HG03521 (cell line): ENCODE measurements at regions not wholly inside any gene's neighbourhood (a gene's known extent, or its start where the extent isn't known, plus 50 kb on each side); places are given as distances from the start of the nearest gene placed in this dataset.

ENCODE experiments used
- ATAC-seq: cut with Tn5 transposase; IDR thresholded peaks from one replicate; pipeline ENCODE4 v1.9.1; 2021; ENCODE audit warnings: mild to moderate bottlenecking, moderate library complexity; ENCODE audit not compliant: unreplicated experiment

- no peak for ATAC-seq
Measured at GRCh38 chr1:115495111-115495510, 146.7 kb upstream of the VANGL1 start.

GRCh38 chr1:115493834-115494233 lies 147.9 kb upstream of the VANGL1 start:
- no peak for ATAC-seq

DNA sequence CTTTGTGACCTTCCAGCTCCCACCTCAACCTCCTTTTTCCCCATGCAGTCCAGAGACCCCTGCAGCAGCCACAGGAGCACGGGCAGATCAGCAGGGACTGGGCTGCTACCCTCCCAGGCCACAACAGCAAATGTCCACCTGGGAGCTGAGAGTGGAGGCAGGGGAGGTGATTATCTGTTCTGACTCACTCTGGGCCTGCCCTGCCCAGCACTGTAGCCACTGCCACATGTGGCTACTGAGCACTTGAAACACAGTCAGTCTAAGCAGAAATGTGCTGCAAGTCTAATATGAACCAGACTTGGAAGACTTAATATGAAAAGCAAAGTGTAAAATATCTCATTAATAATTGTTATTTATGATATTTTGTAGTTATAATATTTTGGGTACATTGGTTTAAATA lies 148.9 kb upstream of the VANGL1 start:
- ATAC-seq: no peak

- ATAC-seq: no peak
Measured at GRCh38 chr1:115492019-115492595, 149.7 kb upstream of the VANGL1 start.

GRCh38 chr1:115491298-115492018 lies 150.3 kb upstream of the VANGL1 start:
- ATAC-seq: no peak

DNA sequence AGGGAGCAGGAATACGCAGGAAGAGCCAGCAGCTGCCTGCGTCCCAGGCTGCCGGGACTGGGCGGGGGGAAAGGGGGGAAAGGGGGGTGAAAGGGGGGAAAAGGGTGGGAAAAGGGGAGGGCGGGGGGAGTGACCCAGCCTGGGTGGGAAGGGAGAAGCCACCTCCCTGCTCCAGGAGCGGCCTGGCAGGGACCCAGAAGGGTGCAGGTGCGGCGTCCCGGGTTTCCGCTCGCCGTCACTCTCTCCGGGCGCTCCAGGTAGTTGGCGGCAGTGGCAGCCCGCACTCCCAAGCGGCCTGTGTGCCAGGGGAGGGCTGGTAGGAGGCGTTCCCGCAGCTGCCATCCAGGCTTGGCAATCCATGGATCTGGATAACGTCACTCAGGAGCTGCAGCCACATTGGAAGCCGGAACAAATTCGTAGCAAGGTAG lies 141.0 kb upstream of the NGF start:
- ATAC-seq: no peak

- no peak for ATAC-seq
Measured at GRCh38 chr1:115477071-115477470, 139.0 kb upstream of the NGF start.

GRCh38 chr1:115476616-115477015 lies 138.6 kb upstream of the NGF start:
- no peak for ATAC-seq

DNA sequence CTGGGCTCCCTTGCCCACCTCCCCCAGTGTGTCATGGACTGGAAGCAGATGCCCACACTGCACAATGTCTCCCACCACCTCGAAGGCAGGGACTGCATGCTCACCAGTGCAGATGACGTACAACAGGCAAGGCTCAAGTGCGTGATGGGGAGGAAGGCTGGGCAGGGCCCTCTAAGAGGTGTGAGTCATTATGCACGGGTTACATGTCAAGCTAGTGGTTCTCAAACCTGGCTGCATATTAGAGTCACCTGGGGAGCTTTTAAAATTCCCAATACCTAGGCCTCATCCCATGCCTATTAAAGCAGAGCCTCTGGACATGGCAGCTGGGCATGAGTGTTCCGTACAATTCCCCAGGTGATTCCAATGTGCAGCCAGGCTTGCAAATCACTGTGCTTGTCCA lies 137.9 kb upstream of the NGF start:
- ATAC-seq: no peak

GRCh38 chr1:115475252-115475651 lies 137.2 kb upstream of the NGF start:
- no peak for ATAC-seq

- no peak for ATAC-seq
Measured at GRCh38 chr1:115473986-115474565, 136.0 kb upstream of the NGF start.

GRCh38 chr1:115469703-115470476 lies 131.8 kb upstream of the NGF start:
- ATAC-seq: peak; percentile 51

- no peak for ATAC-seq
Measured at GRCh38 chr1:115467790-115468189, 129.7 kb upstream of the NGF start.

DNA sequence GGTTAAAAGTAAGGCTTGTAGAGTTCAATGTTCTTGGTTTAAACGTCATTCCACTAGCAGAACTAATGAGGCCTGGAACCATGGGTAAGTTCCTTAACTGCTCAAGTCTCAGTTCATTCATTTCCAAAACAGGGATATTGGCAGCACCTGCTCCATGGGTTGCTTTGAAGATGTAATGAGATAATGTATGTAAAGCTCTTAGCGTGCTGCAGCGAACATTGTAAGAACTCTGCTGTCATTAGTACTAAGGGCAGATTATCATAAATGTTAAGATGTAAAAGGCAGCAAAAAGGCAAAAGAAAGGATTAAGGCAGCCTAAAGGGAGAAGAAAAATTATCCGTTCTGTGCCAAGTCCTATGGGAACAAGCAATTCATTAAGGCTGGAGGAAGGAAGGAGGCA lies 129.1 kb upstream of the NGF start:
- no peak for ATAC-seq

DNA sequence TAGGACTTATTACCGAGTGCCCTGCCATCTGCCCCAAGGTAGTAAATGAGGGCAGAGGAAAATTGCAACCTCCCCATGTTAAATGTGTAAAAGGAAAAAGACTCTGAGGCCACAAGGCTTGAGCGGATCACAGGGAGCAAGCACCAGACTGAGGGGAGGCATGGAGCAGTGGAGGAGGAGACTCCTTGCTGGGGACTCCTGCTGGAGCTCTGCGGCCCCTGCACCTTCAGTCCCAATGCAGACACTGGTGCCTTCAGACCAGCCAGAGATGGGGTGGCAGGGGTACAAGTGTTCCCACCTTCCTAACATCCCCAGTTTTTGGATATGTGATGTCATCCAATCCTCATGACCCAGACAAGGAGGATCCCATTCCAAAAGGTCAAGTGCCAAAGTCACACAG lies 128.4 kb upstream of the NGF start:
- ATAC-seq: no peak

GRCh38 chr1:115465802-115466363 lies 127.8 kb upstream of the NGF start:
- ATAC-seq: no peak

- ATAC-seq: no peak
Measured at GRCh38 chr1:115463347-115463746, 125.3 kb upstream of the NGF start.

DNA sequence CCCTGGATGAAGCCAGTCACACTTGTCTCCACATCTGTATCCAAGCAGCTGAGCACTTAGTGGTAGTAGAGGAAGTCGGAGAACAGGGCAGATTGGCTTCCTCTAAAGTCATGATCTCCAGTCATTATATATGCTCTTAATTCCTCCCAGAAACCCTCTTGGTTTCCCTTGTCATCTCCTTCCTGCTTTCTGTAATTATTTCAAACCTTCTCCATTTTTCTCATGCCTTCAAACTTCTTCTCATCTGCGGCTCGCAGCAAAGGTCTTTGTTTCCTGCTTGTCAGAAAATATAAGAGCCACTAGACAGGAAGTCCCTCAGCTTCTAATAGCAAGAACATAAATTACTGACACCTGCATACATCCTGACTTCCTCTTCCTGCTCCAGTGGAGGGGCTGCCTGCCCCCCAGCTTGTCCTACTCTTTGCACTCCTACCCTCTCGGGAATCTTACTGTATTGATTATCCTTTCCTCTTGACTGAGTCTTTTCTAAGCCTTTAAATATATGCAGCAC lies 124.6 kb upstream of the NGF start:
- no peak for ATAC-seq

DNA sequence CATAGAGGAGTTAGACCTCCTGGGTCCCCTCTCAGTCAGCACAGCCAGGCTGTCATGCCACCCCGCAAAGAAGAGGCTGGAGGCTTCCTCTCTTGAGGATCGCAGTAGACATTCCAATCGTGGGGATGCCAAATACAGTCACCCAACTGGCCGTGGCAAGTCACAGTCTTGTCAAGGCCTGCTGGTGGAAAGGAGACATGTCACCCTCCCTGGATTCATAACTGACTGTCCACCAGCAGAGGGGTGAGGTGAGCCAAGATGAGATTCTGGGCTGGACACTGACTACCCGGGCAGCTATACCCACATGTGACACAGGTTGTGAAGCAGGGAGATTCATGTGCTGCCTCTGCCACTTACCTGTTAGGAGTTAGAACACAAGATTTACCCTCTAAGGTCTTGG lies 123.5 kb upstream of the NGF start:
- no peak for ATAC-seq

DNA sequence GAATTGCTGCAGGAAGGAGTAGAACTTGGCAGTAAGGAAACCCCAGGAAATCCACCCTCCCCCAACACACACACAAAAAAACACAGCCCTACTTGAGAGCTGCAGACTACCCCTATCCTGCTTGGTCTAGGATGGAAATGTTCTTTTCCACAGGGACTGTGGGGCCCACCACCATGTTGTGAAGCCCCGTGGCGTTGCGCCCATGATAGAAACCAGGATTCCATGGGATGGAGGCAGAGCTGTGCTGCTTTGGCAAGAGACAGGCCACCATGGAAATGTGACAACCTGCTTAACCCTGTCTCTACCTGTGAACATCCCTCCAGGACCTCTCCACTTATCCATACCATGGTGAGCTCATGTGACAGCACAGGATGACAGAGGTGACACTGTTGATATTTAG lies 121.1 kb upstream of the NGF start:
- ATAC-seq: no peak

- no peak for ATAC-seq
Measured at GRCh38 chr1:115458426-115459114, 120.5 kb upstream of the NGF start.
